Activated CD8-positive, alpha-beta T cell treated with anti-CD3 and anti-CD28 coated beads for 36 hours (primary cell): ENCODE measurements at regions not wholly inside any gene's neighbourhood (a gene's known extent, or its start where the extent isn't known, plus 50 kb on each side); places are given as distances from the start of the nearest gene placed in this dataset.

ENCODE experiments used
- ATAC-seq: fragments of 200-7000 bp; cut with Tn5 transposase; one replicate; pipeline ENCODE4 v1.10.0; 2021; ENCODE audit warnings: mild to moderate bottlenecking, moderate library complexity
- CTCF ChIA-PET: fragments of 350-600 bp; sonication (Branson Sonifier 250); formaldehyde crosslinking; loops from one replicate; lab custom pipeline; 2021; ENCODE audit warnings: antibody characterized with exemption; lab: Charles Lee
- POLR2A ChIA-PET: fragments of 350-600 bp; sonication (Branson Sonifier 250); formaldehyde crosslinking; loops from one replicate; lab custom pipeline; 2021; ENCODE audit warnings: antibody characterized with exemption; lab: Charles Lee
- DNase-seq: peaks from one replicate; pipeline ENCODE4 v3.0.0-alpha.2; 2020
- H3K27ac Mint-ChIP-seq: one replicate; pipeline ENCODE4 v1.8.0; 2021; ENCODE audit warnings: mild to moderate bottlenecking, mixed read lengths
- H3K27me3 Mint-ChIP-seq: one replicate; pipeline ENCODE4 v1.8.0; 2021; ENCODE audit warnings: mixed read lengths
- H3K36me3 Mint-ChIP-seq: one replicate; pipeline ENCODE4 v1.8.0; 2021; ENCODE audit warnings: low read depth, mixed read lengths
- H3K4me1 Mint-ChIP-seq: one replicate; pipeline ENCODE4 v1.8.0; 2021; ENCODE audit warnings: low read depth, mixed read lengths
- H3K4me3 Mint-ChIP-seq: one replicate; pipeline ENCODE4 v1.8.0; 2021; ENCODE audit warnings: mild to moderate bottlenecking, moderate library complexity, mixed read lengths
- H3K9me3 Mint-ChIP-seq: one replicate; pipeline ENCODE4 v1.8.0; 2021; ENCODE audit warnings: mixed read lengths
- CTCF ChIP-seq: fragments of 200-600 bp; IDR thresholded peaks from one replicate; pipeline ENCODE4 v1.8.0; 2022; ENCODE audit warnings: antibody characterized with exemption, mild to moderate bottlenecking
- intact Hi-C: fragments of 100-400 bp; cut with micrococcal nuclease; formaldehyde crosslinking; loops from one replicate; pipeline ENCODE4 v1.10.0; 2022

GRCh38 chr14:29150659-29151058, 384.1 kb downstream of the FOXG1 start:
- H3K4me3 Mint-ChIP-seq = no peak overlapping the region
- no peaks in the 10 kb centered on the region for H3K4me1 Mint-ChIP-seq
- CTCF ChIA-PET = no interaction called here
- no peaks in the 10 kb centered on the region for H3K36me3 Mint-ChIP-seq
- ATAC-seq (no peak), DNase-seq (no peak)
- H3K27ac Mint-ChIP-seq = no peak overlapping the region
- intact Hi-C loops = no loop called here
- no peaks in the 10 kb centered on the region for H3K27me3 Mint-ChIP-seq
- H3K9me3 Mint-ChIP-seq = peaks cover 7% of the 10 kb centered on the region
- POLR2A ChIA-PET = no interaction called here
- no peak for TF ChIP-seq CTCF

GRCh38 chr14:29156096-29156495, 389.5 kb downstream of the FOXG1 start:
- Mint-ChIP-seq H3K9me3 (peaks cover 7% of the 10 kb centered on the region), H3K36me3 (no peaks in the 10 kb centered on the region), H3K4me1 (no peaks in the 10 kb centered on the region), H3K27me3 (no peaks in the 10 kb centered on the region), H3K4me3 (no peak overlapping the region), H3K27ac (no peak overlapping the region)
- ATAC-seq (no peak), DNase-seq (no peak)
- ChIA-PET CTCF (no interaction called here), POLR2A (no interaction called here)
- TF ChIP-seq CTCF = no peak
- intact Hi-C loops = no loop called here

- H3K9me3 Mint-ChIP-seq = peaks cover 2% of the 10 kb centered on the region
- intact Hi-C loops = no loop called here
- no peak for ATAC-seq
- H3K27ac Mint-ChIP-seq = no peak overlapping the region
- ChIA-PET POLR2A (no interaction called here), CTCF (no interaction called here)
- no peak overlapping the region for H3K4me3 Mint-ChIP-seq
- no peaks in the 10 kb centered on the region for H3K4me1 Mint-ChIP-seq
- TF ChIP-seq CTCF = no peak
- no peaks in the 10 kb centered on the region for H3K36me3 Mint-ChIP-seq
- no peaks in the 10 kb centered on the region for H3K27me3 Mint-ChIP-seq
- DNase-seq = no peak
Observed at GRCh38 chr14:29161593-29161992, 395.0 kb downstream of the FOXG1 start.

GRCh38 chr14:29163109-29163508, 396.5 kb downstream of the FOXG1 start:
- Mint-ChIP-seq H3K27ac (no peak overlapping the region), H3K4me1 (no peaks in the 10 kb centered on the region), H3K9me3 (peaks cover 2% of the 10 kb centered on the region), H3K4me3 (no peak overlapping the region), H3K27me3 (no peaks in the 10 kb centered on the region), H3K36me3 (no peaks in the 10 kb centered on the region)
- intact Hi-C loops = no loop called here
- POLR2A ChIA-PET = no interaction called here
- DNase-seq (no peak), ATAC-seq (no peak)
- TF ChIP-seq CTCF = no peak
- CTCF ChIA-PET = no interaction called here

GRCh38 chr14:29165431-29165830, 398.8 kb downstream of the FOXG1 start:
- Mint-ChIP-seq H3K4me3 (no peak overlapping the region), H3K36me3 (no peaks in the 10 kb centered on the region), H3K9me3 (peaks cover 2% of the 10 kb centered on the region), H3K27me3 (no peaks in the 10 kb centered on the region), H3K27ac (no peak overlapping the region), H3K4me1 (no peaks in the 10 kb centered on the region)
- intact Hi-C loops = no loop called here
- ATAC-seq (no peak), DNase-seq (no peak)
- POLR2A ChIA-PET = no interaction called here
- CTCF ChIA-PET = interaction anchor here (1.2 kb wide), 1 partner anchor 72 kb away, joined by 3 read pairs; no protein-coding TSS in a partner anchor
- TF ChIP-seq CTCF = no peak
